ENCODE measurements at regions not wholly inside any gene's neighbourhood (a gene's known extent, or its start where the extent isn't known, plus 50 kb on each side); places are given as distances from the start of the nearest gene placed in this dataset.

DNA sequence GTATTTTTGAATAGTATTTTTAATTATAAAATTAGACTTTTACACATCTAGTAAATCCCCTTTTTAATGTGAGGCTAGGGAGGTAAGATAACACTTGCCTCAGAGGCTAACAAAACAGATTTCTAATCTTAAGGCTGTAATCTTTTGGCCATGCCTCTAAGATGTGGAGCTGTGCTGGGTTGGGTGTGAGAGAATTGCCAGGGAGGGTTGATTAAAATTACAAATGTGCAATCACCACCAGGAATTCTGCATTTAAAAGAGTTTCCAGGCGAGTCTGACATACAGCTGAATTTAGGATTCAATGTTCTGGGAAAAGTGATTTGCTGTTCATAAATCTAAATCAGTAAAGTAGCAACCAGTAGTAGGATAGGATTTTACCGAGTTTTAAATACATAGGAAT, 73.3 kb downstream of the NUDT12 start:
- Histone ChIP-seq H3K36me3 (no peaks in the 10 kb centered on the region), H3K9me3 (peaks cover 0 to 2% (median 0%) of the 10 kb centered on the region in 3 donors), H3K4me1 (no peaks in the 10 kb centered on the region), H3K27me3 (no peaks in the 10 kb centered on the region), H3K27ac (no peak overlapping the region), H3K4me3 (no peak overlapping the region)
- ATAC-seq = no peak
- WGBS, 2 donors (ENCODE audit: low coverage in 1 of 2) = 15 to 38% methylated on average over 2 of the region's 2 CpGs
- TF ChIP-seq POLR2AphosphoS5 (IDR thresholded peaks at IDR 0.05) (no peak), POLR2A (IDR thresholded peaks at IDR 0.05) (no peak), EP300 (IDR thresholded peaks at IDR 0.05) (no peak), CTCF (IDR thresholded peaks at IDR 0.05) (no peak)

GRCh38 chr5:103487822-103488493, 74.6 kb downstream of the NUDT12 start:
- ATAC-seq = no peak
- H3K9me3 ChIP-seq = no peaks in the 10 kb centered on the region
- no peaks in the 10 kb centered on the region for H3K4me1 ChIP-seq
- 95 to 100% methylated on average over 2 to 3 of the region's 3 CpGs for WGBS, 2 donors (ENCODE audit: low coverage in 1 of 2)
- H3K27ac ChIP-seq = no peak overlapping the region
- no peaks in the 10 kb centered on the region for H3K36me3 ChIP-seq
- H3K4me3 ChIP-seq = no peak overlapping the region
- no peaks in the 10 kb centered on the region for H3K27me3 ChIP-seq
- TF ChIP-seq CTCF (IDR thresholded peaks at IDR 0.05) = no peak
- TF ChIP-seq POLR2A (IDR thresholded peaks at IDR 0.05) = no peak
- no peak for TF ChIP-seq POLR2AphosphoS5 (IDR thresholded peaks at IDR 0.05)
- TF ChIP-seq EP300 (IDR thresholded peaks at IDR 0.05) = no peak

DNA sequence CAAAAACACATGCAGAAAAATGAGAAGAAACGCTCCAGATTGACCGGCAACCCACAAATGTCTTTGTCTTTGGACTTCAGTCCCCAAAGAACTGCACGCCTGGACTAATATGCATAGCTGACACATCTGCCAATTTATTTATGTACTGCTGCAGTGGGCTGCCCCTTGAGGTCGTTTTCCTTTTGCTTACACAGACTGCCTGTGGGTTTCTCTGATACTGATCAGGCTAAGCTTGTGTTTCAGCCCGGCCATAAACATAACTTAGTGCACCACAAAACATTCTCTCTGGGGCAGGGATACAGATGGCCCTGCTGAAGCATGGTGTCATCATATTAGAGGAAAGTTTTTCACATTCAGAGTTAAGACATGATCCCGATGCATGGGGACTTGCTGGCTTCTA, 75.4 kb downstream of the NUDT12 start:
- Histone ChIP-seq H3K4me1 (no peaks in the 10 kb centered on the region), H3K9me3 (no peaks in the 10 kb centered on the region), H3K27me3 (no peaks in the 10 kb centered on the region), H3K4me3 (no peak overlapping the region), H3K36me3 (no peaks in the 10 kb centered on the region), H3K27ac (no peak overlapping the region)
- TF ChIP-seq EP300 (IDR thresholded peaks at IDR 0.05) = no peak
- TF ChIP-seq CTCF (IDR thresholded peaks at IDR 0.05) = no peak
- TF ChIP-seq POLR2A (IDR thresholded peaks at IDR 0.05) = no peak
- TF ChIP-seq POLR2AphosphoS5 (IDR thresholded peaks at IDR 0.05) = no peak
- 51 to 71% methylated on average over 4 to 6 of the region's 6 CpGs for WGBS, 2 donors (ENCODE audit: low coverage in 1 of 2)
- no peak for ATAC-seq

DNA sequence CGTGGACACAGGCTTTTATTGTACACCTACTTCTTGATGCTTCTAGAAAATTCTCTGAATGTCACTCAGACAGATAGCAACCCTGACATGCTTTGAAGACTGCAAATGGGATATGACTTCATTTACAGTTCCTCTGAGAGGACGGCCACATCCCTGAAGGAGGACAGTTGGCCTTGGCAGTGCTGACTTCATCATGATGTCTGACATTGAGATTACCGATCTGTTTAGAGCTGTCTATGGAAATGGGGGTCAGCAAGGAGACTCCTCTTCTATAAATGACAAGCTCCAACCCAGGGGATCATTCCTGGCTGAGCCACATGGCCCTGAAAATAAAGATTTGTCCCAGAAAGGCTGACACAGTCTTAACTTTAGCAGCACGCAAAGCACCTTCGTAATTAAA, 75.8 kb downstream of the NUDT12 start:
- Histone ChIP-seq H3K27me3 (no peaks in the 10 kb centered on the region), H3K4me3 (no peak overlapping the region), H3K27ac (no peak overlapping the region), H3K4me1 (no peaks in the 10 kb centered on the region), H3K9me3 (no peaks in the 10 kb centered on the region), H3K36me3 (no peaks in the 10 kb centered on the region)
- 53 to 85% methylated on average over 3 to 4 of the region's 5 CpGs for WGBS, 2 donors (ENCODE audit: low coverage in 1 of 2)
- no peak for ATAC-seq
- TF ChIP-seq POLR2A (IDR thresholded peaks at IDR 0.05) (no peak), POLR2AphosphoS5 (IDR thresholded peaks at IDR 0.05) (no peak), CTCF (IDR thresholded peaks at IDR 0.05) (no peak), EP300 (IDR thresholded peaks at IDR 0.05) (no peak)

GRCh38 chr5:103480246-103480645, 82.3 kb downstream of the NUDT12 start:
- ATAC-seq = no peak

More at GRCh38 chr5:103480246-103480645, 82.3 kb downstream of the NUDT12 start:
- TF ChIP-seq EP300 (IDR thresholded peaks at IDR 0.05) (no peak), POLR2AphosphoS5 (IDR thresholded peaks at IDR 0.05) (no peak), CTCF (IDR thresholded peaks at IDR 0.05) (no peak), POLR2A (IDR thresholded peaks at IDR 0.05) (no peak)
- WGBS, 2 donors (ENCODE audit: low coverage in 1 of 2) = 64 to 85% methylated on average over 3 of the region's 3 CpGs
- no peak overlapping the region for H3K27ac ChIP-seq
- H3K4me3 ChIP-seq = no peak overlapping the region
- peaks cover 0 to 3% (median 0%) of the 10 kb centered on the region in 3 donors for H3K4me1 ChIP-seq
- H3K9me3 ChIP-seq = no peaks in the 10 kb centered on the region
- H3K27me3 ChIP-seq = no peaks in the 10 kb centered on the region
- H3K36me3 ChIP-seq = no peaks in the 10 kb centered on the region

Measured in gastroesophageal sphincter (tissue), 4 donors.